Cardiac muscle cell (in vitro differentiated cells and primary cell): ENCODE measurements at regions not wholly inside any gene's neighbourhood (a gene's known extent, or its start where the extent isn't known, plus 50 kb on each side); places are given as distances from the start of the nearest gene placed in this dataset.
A peak's percentile ranks its signal among the peaks of the same experiment; 100 is the strongest.

Experiments used
- DNase-seq, 2 donors: peaks; one replicate each; pipeline versions ENCODE4 v3.0.0 to v3.0.0-alpha.2; 2010 to 2017; ENCODE audit warnings: low read depth in 1 of 2, low spot score in 1 of 2
- H3K27ac ChIP-seq: fragments of 200-600 bp; sonication (generic); 2 replicates; pipeline ENCODE4 v1.5.1; 2016
- H3K27me3 ChIP-seq: fragments of 200-600 bp; sonication (generic); 2 replicates; pipeline ENCODE4 v1.6.0; 2016; ENCODE audit warnings: control low read depth
- H3K36me3 ChIP-seq: fragments of 200-600 bp; sonication (generic); 2 replicates; pipeline ENCODE4 v1.5.1; 2016; ENCODE audit warnings: control low read depth
- H3K4me1 ChIP-seq: fragments of 200-600 bp; sonication (generic); 2 replicates; pipeline ENCODE4 v1.8.1; 2017; ENCODE audit warnings: low read depth, mild to moderate bottlenecking, mixed run types
- H3K4me3 ChIP-seq: fragments of 200-600 bp; sonication (generic); 2 replicates; pipeline ENCODE4 v1.5.1; 2016; ENCODE audit warnings: mild to moderate bottlenecking
- H3K9me3 ChIP-seq: fragments of 200-600 bp; sonication (generic); 2 replicates; pipeline ENCODE4 v1.5.1; 2017; ENCODE audit warnings: low read depth, mild to moderate bottlenecking, control low read depth
- CTCF ChIP-seq: IDR thresholded peaks from 2 replicates; pipeline ENCODE4 v1.5.1; 2012; ENCODE audit warnings: low read depth, mild to moderate bottlenecking, low read length

- H3K27ac ChIP-seq, result no peak overlapping the region
- no peaks in the 10 kb centered on the region for H3K9me3 ChIP-seq
- no peaks in the 10 kb centered on the region for H3K36me3 ChIP-seq
- H3K4me1 ChIP-seq, result no peaks in the 10 kb centered on the region
- no peak for DNase-seq
- no peak for TF ChIP-seq CTCF
- no peak overlapping the region for H3K4me3 ChIP-seq
- no peaks in the 10 kb centered on the region for H3K27me3 ChIP-seq
Measured at GRCh38 chr1:209134001-209134400, 449.5 kb upstream of the CAMK1G start.

- Histone ChIP-seq H3K27me3 (no peaks in the 10 kb centered on the region), H3K4me1 (no peaks in the 10 kb centered on the region), H3K27ac (no peak overlapping the region), H3K9me3 (no peaks in the 10 kb centered on the region), H3K4me3 (no peak overlapping the region), H3K36me3 (no peaks in the 10 kb centered on the region)
- TF ChIP-seq CTCF, result no peak
- no peak for DNase-seq
Measured at GRCh38 chr1:209143916-209144315, 439.6 kb upstream of the CAMK1G start.

- no peaks in the 10 kb centered on the region for H3K9me3 ChIP-seq
- H3K27me3 ChIP-seq, result no peaks in the 10 kb centered on the region
- no peaks in the 10 kb centered on the region for H3K4me1 ChIP-seq
- no peak for TF ChIP-seq CTCF
- no peak overlapping the region for H3K27ac ChIP-seq
- DNase-seq, result peak; percentile 55 to 84
- no peaks in the 10 kb centered on the region for H3K36me3 ChIP-seq
- H3K4me3 ChIP-seq, result no peak overlapping the region
Measured at GRCh38 chr1:209150114-209150513, 433.4 kb upstream of the CAMK1G start.

- Histone ChIP-seq H3K9me3 (no peaks in the 10 kb centered on the region), H3K4me1 (no peaks in the 10 kb centered on the region), H3K27me3 (no peaks in the 10 kb centered on the region), H3K27ac (no peak overlapping the region), H3K36me3 (no peaks in the 10 kb centered on the region), H3K4me3 (no peak overlapping the region)
- DNase-seq, result no peak
- no peak for TF ChIP-seq CTCF
Measured at GRCh38 chr1:209153411-209153810, 430.1 kb upstream of the CAMK1G start.

GRCh38 chr1:209154912-209155311 is 428.6 kb upstream of the CAMK1G start:
- H3K4me1 ChIP-seq, result no peaks in the 10 kb centered on the region
- no peak overlapping the region for H3K27ac ChIP-seq
- no peaks in the 10 kb centered on the region for H3K27me3 ChIP-seq
- no peak overlapping the region for H3K4me3 ChIP-seq
- DNase-seq, result no peak
- H3K9me3 ChIP-seq, result no peaks in the 10 kb centered on the region
- H3K36me3 ChIP-seq, result no peaks in the 10 kb centered on the region
- no peak for TF ChIP-seq CTCF

- Histone ChIP-seq H3K27ac (no peak overlapping the region), H3K4me1 (no peaks in the 10 kb centered on the region), H3K36me3 (no peaks in the 10 kb centered on the region), H3K4me3 (no peak overlapping the region), H3K9me3 (no peaks in the 10 kb centered on the region), H3K27me3 (no peaks in the 10 kb centered on the region)
- no peak for TF ChIP-seq CTCF
- DNase-seq, result peak in 1 of 2 donors; percentile 11
Measured at GRCh38 chr1:209155546-209155945, 428.0 kb upstream of the CAMK1G start.
